ENCODE measurements at regions not wholly inside any gene's neighbourhood (a gene's known extent, or its start where the extent isn't known, plus 50 kb on each side); places are given as distances from the start of the nearest gene placed in this dataset.
A peak's percentile ranks its signal among the peaks of the same experiment; 100 is the strongest.

DNA sequence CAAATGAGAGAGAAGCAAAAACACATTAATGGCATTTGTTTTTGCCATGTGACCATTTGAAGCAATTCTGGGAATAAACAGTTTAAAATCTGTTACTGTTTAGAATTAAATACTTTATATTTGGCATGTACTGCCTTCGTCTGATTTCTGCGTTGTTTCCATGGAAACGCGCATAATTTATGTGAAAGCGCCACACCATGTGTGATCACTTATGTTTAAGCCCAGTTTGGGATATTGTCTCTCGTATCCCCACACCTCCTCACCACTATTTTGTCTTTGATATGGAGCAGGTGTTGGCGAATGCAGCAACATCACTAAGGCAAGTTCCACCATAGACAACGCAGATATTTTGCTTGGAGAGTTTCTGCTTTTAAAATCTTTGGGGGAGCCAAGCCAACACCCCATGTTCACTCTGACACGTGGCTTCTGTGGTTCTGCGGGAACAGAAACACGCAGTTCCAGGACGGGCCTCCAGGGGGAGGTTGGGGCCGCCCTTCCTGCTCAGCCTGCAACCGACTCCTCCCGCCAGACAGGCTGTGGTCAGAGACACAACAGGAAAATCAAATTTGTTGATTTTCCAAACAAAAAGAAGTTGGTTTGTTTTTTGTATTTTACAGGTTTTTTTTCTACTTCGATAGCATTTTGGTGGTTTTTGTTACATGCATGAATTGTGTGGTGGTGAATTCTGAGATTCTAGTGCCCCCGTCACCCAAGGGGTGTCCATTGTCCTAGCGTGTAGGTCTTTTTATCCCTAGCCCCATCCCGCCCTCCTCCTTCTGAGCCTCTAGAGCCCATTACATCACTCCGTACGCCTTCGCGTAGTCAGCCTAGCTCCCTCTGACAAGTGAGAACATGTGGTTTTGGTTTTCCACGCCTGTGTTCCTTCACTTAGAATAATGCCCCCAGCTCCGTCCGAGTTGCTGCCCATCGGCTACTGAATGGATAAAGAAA, 101.9 kb upstream of the SFSWAP start:
- DNase-seq (ENCODE audit: low read depth in 2 of 2, low spot score in 1 of 2): peak in 1 of 2 donors; percentile 27

DNA sequence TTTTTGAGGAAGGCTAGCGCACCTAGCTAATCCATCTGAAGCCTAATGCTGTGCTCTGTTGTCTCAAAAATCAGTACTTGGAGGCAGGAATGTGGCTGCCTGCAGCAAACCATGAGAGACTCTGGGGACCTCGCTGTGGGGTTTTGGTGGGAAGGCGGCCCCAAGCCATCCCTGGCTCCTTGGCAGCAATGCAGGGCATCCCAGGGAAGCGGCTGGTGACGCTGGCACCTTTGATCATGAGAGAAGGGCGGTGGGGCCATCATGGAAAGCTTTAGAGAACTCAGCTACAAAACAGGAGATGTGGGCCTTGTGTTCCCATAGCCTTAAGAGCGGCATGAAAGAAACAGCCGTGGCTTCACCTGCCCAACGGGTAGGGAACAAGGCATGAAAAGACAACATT, 101.1 kb upstream of the SFSWAP start:
- DNase-seq (ENCODE audit: low read depth in 2 of 2, low spot score in 1 of 2): no peak

DNA sequence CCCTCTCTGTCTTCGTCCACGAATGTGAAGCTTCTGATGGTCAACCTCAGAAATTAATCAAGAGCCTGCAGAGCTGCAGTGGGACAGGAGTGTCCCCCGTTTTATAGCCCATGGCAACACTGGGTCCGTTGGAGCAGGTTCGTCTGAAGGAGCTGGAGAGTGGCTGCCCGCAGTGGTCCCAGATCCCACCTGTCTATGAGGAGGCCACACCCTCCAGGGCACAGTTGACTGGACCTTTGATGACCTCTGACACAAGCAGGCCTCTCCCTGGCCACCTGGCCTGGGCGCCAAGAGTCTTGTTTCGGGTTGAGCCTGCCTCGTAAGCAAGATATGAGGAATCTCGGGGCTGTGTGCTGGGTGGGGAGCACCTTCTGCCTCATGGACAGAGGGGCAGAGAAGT, 100.7 kb upstream of the SFSWAP start:
- DNase-seq (ENCODE audit: low read depth in 2 of 2, low spot score in 1 of 2): no peak

DNA sequence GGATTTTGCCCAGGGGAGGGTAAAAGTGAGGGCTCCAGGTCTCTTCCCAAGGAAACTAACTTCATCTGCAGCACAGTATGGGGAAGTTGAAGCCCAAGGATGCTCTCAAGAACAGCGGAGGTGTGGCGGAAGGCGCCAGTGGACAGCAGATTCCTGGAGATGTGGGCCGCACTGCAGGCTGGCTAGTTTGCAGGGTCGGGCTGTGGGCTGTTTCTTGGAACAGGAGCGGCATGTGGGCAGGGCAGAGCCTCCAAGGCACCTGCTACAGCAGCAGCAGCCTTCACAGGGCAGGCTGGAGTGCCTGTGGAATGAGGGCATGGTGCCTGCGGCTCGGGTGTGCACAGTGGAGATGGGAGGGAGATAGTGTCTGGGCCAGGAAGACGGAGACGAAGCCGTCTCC, 100.0 kb upstream of the SFSWAP start:
- no peak for DNase-seq (ENCODE audit: low read depth in 2 of 2, low spot score in 1 of 2)

DNA sequence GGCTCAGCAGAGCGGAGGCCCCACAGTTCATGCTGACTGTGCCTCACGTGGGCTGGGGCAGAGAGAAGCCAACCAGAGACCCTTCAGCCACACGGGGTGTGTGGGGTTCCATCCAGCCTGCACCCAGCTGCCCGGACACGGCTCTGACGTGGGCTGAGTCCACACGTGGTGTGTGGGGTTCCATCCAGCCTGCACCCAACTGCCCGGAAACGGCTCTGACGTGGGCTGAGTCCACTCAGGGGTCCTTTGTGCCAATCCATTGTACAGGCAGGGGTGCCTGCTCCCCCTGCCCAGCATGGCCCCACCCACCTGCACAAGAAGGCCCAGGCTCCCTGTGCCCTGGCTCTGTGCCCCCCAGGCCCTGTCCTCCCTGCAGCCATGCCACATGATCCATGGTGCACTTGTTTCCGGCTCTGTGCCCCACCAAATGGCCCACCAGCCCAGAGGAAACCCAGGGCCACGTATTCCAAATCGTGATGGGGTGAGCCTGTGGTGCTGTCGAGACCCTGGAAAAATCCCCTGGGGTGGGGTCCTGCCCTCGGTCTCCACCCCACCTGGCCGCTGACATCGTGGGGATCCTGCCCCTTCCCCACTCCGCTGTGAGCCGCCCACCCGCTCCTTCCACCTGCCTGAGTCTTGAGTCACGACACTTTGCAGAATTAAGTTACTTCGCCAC, 99.3 kb upstream of the SFSWAP start:
- no peak for DNase-seq (ENCODE audit: low read depth in 2 of 2, low spot score in 1 of 2)

DNA sequence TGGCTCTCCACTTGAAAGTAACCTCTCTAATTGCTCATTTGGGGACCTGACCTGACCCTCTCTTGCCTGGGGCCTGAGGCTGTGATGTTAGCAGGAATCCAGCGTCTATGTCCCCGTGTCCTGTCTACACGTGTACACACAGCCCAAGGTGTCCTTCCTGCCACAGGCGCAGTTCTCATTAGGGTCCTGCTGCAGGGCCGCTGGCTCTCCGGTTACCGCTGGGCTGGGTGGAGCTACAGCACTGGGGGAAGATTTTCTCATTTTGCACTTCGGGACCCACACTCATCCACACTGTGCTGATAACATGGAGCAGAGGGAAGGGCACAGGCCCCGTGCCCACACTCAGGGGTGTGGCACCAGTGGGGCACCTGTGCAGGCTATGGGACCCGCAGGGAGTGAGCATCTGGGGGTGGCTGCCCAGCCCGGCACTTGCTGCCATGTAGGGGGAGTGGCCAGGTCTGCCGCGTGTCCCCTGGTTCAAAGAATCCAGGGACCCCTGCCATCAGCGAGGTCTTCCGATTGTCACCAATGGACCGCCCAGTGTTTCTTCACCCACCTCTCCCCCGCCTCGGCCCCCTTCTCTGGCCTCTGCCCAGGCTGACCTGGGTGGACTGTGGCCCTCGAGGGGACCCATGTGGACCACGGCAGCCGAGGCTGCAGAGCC, 98.7 kb upstream of the SFSWAP start:
- DNase-seq (ENCODE audit: low read depth in 2 of 2, low spot score in 1 of 2): no peak

DNA sequence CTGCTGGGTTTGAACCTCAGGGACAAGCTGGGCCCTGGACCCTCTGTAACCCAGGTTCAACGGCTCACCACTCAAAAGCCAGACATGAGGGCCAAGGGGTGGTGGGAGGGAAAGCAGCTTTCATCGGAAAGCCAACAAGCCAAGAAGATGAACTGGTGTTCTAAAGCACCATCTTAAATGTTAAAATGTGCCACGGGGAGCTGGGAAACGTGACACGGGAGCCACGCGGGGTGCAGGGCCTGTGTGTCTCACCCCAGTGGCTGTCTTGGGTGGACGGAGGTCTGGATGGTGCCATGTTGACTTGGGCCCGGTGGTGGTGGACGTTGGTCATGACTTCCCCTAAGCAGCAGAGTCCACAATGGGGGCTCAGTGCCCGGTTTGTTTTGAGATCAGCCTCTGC, 97.7 kb upstream of the SFSWAP start:
- no peak for DNase-seq (ENCODE audit: low read depth in 2 of 2, low spot score in 1 of 2)

DNA sequence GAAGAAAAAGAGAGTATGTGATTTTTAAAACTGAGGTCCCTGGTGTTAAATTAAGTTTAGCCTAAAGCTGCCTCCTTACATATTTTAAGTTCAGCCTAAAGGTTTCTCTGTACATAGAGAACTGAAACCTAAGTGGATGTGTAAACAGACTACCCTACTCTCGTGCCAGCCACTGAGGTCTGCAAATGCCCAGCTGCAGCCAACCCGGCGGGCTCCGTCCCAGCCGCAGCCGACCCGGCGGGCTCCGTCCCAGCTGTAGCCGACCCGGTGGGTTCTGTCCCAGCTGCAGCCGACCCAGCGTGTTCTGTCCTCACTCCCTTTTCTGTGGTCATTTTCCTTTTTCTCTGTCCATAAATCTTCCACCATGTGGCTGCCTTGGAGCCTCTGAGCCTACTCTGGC, 97.2 kb upstream of the SFSWAP start:
- DNase-seq (ENCODE audit: low read depth in 2 of 2, low spot score in 1 of 2): no peak

DNA sequence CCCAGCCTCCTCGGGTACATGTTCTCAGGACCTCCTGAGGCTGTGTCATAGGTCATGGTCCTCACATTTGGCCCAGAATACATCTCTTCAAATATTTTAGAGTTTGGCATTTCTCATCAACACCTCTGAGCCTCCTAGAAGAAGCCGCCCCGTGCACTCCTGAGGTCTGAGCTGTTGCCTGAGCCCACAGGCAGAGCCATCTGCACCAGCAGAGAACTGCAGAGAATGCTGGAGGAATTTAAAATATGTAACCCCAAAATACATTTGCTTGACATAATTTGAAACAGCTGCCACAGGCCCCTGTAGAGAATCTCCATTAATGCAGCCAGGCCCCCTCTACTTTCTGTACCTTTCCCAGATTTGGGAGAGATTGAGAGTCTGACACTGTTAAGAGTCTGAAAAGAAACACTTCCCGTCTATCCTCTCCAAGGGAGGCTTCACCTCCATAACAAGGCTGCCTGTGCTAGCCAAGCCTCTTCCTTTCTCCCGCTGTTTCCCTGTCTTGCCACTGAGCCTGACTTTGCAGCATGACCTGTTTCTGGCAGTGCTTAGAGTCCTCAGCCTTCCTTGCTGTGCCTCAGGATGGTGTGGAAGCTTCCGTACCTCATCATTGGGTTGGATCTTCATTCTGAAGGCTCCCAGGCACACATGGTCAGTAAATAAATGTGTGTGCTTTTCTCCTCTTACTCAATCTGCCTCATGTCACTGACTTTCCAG, 95.4 kb upstream of the SFSWAP start:
- no peak for DNase-seq (ENCODE audit: low read depth in 2 of 2, low spot score in 1 of 2)

DNA sequence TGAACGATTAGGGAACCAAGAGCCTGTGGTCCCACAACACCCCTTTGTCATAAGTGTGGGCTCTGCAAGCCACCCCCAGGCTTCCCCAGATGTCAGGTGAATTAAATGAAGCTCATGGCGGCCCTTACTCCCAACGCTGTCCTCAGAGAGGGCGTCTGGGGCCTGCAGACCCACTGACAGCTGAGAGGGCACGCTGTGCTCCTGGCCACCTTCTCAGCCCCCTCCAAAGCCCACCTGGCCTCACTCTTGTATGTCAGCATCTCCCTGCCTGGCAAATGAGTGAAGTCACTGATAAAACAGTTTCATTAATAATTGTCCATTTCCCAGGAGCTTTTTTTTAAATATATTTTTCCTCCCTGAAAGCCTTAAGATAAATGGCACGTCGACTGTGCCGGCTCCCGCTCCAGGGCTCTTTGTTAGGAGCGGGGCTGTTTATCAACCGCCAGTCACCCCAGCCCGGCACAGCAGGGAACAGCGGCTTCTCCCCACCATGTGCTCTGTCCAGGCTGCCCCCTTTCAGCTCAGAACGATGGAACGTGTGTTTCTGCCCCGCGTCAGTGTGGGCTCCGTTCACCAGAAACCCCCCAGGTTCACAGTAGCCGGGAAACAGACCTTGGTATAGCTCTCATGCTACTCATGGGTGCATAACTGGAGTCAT, 94.7 kb upstream of the SFSWAP start:
- no peak for DNase-seq (ENCODE audit: low read depth in 2 of 2, low spot score in 1 of 2)

DNA sequence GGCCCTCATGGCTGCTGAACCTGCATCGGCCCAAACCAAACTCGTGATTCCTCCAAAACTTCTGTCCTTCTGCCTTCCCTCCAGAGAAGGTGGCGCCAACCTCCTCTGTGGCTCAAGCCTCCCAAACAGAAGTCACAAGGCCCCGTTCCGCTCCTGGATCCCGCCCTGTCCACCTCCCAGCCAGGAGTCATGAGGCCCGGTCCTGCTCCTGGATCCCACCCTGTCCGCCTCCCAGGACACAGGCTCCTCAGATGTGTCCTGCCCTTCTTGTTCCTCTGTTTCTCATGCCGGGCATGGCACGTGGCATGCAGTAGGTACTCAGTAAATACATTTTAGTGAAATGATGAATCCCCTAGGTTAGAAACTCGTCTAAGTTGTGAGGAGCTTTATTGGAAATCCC, 94.2 kb upstream of the SFSWAP start:
- DNase-seq (ENCODE audit: low read depth in 2 of 2, low spot score in 1 of 2): no peak

DNA sequence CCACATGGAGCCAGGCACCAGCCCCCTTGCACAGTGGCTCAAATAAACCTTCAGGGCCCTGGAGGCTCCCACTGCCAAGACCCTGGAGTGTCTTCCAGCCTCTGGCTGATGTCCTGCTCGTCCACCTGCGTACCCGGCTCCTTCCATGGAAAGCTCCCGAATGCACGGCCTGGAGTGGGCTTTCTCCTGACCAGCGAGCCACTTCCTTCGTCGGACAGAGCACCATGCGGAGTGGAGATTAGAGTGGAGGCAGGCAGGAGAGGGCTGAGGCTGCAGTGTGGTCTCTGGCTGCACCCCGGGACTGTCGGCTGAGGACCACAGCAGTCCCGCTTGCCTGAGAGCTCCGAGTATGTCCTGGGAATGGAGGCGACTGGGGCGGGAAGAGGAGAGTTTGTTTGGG, 93.7 kb upstream of the SFSWAP start:
- no peak for DNase-seq (ENCODE audit: low read depth in 2 of 2, low spot score in 1 of 2)

DNA sequence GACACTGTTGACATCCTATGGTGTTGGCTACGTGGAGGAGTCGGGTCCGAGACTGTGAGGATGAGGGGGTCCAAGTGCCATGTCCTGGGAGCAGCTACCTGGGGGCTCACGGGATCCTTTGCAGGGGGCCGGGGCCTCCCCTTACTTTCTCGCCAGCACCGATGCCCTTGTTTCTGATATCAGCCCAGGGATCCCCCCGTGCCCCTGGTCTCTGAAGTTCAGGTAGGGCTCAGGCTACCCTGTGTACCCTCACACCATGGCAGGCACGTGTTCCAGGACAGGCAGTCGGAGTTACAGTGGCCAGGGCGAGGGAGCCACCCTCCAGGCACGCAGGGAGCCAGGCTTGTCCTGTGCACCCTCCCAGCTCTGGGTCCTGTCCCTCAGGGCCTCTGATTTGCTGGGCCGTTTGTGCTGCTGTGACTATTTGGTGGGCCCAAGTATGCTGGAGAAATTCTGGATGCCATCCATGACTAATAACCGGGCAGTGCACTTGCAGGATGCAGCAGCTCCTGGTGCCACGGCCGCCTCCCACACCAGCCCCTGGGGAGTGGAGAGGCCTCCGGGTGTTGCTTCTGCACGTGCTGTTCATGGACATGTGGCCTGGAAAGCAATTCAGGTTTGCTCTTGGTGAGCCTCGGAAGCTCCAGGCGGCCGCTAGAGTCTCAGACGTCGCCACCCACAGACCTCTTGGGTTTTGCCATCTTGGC, 93.1 kb upstream of the SFSWAP start:
- no peak for DNase-seq (ENCODE audit: low read depth in 2 of 2, low spot score in 1 of 2)

DNA sequence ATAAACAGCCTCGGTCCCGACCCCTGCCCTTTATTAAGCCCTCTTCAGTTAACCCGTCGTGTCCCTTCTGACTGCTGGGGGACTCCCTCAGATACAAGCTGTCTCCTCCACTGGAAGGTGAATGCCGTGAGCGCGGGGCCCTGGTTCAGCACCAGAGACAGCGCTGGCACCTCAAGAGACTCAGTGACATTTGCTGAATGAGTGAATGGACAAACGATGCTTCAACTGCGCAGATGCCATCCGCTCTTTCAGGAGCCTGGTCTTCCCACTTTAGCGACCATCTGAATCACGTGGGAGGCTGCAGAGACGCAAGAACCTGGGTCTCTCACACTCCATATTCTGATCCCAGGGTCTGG, 92.6 kb upstream of the SFSWAP start:
- DNase-seq (ENCODE audit: low read depth in 2 of 2, low spot score in 1 of 2): no peak

DNA sequence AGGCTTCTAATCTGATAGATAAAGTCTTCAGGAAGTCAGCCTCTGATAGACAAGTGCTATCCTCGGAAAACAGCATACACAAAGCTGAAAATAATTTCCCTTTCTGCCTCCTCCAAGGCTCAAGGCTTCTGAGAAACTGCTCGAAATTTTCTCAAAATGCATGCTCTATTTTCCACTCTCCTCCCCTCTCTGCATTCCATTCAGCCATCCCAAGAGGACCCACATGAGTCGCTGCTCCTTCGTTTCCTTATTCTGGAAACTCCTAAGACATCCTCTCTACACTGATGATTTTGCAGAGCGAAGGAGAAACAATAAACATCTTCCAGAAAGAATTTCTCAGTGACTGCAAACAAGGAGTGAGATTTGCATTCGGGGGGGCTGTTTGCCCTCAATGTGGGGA, 92.2 kb upstream of the SFSWAP start:
- DNase-seq (ENCODE audit: low read depth in 2 of 2, low spot score in 1 of 2): no peak

DNA sequence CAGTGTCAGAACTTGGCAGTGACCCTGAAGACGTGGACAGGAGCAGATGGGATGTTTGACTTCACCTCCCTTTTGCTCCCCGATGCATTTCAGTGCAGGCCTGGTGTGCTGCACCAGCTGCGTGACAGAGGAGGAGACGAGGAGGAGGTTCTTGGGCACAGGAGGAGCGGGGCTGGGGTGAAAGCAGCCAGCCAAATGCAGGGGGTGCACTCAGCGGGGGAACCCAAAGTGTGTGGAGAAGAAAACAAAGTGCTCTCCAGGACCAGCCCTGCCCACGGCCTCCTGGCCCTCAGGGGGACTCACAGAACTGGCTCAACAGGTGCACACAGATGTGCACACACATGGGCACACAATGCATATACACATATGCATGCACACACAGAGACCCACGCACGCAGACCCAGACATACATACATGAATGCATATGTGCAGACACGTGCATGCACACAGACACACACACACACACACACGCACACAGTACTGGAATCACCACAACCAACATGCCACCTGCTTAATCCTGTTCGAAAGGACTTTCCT, 91.7 kb upstream of the SFSWAP start:
- no peak for DNase-seq (ENCODE audit: low read depth in 2 of 2, low spot score in 1 of 2)

DNA sequence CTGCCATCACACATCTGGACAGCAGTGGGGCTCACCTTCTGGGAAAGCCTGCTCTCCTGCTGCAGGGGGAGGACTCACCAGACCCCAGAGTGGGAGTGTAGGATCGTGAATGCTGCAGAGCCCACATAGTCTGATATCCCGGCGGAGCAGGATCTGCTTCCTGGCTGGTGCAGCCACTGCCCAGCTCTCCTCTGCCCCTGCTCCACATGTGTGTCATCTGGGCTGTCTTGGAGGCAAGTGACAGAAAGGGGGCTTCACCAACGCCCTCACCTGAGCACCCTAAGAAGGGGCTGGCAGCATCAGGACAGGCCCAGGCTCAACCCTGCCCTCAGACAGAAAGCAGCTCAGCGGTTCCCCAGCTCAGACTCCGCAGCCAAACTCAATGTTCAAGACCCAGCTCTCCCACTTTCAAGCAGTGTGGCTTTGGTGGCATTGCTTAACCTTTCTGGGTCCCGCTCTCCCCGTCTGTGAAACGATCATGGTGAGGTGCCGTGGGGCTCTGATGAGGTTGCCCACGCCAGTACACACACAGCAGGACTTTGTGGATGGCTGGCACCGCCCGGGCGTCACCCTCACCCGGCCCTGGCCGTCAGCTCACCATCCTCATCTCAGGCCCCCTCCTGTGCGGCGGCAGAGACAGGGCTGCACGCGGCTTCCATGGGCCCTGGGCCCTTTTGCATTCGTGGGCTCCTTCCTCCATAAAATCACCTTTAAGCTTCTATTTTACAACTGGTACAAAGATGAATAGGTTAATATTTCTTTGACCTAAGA, 91.0 kb upstream of the SFSWAP start:
- DNase-seq (ENCODE audit: low read depth in 2 of 2, low spot score in 1 of 2): no peak

DNA sequence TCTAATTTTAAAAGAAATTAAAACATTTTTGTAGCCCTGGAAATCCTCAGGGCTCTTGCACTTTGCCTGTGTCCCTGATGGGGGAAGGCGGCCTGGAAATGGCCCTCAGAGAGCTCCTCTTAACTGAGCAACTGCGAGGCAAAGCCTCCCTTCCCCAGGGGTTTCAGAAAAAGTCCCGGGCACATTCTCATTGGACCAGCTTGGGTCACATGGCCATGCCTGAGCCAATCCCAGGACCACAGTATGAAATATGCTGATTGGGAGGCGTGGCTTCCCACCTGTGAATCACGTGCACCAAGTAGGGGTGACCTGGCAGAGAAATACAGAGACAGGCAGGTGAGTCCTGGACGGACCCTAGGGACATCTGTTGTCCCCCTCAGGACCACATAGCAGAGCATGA, 90.4 kb upstream of the SFSWAP start:
- DNase-seq (ENCODE audit: low read depth in 2 of 2, low spot score in 1 of 2): no peak

DNA sequence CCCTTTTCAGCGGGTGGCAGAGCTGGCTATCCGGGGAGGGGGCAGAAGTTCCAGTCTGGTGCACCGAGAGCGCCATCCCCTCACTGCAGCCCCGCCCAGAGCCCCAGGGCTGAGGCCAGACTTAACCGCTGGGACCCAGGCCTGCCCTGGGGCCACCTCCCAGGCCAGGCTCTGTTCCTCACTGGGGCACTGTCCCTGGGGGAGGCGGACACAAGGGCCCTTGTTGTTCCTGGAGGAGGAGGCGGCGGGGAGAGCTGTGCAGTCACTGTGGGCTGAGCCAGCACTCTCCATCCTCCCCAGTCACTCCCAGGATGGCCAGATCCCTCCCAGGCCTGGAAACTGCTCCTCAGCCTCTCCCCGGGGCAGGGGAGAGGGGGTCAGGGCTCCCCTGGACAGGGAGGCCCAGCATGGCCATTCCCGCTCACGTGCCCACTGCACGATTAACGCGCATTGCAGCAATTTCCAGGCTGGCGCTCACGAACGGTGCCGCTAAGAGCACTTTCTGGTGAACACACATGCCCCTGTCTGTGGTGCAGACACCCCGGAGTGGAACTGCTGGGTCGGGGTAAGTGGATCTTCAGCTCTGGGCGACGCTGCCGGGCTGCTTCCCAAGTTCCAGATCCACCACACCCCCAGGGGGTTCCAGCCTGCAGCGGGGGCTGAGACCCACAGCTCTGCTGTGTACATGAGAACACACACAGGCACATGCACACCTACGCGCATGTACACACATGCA, 89.8 kb upstream of the SFSWAP start:
- DNase-seq (ENCODE audit: low read depth in 2 of 2, low spot score in 1 of 2): no peak
